ENCODE measurements at regions not wholly inside any gene's neighbourhood (a gene's known extent, or its start where the extent isn't known, plus 50 kb on each side); places are given as distances from the start of the nearest gene placed in this dataset.

GRCh38 chr7:156015237-156016020 is 203.2 kb upstream of the SHH start:
- FAIRE-seq = no peak

More at GRCh38 chr7:156015237-156016020, 203.2 kb upstream of the SHH start:
- Histone ChIP-seq H3K79me2 (ENCODE audit: control insufficient read depth, insufficient read depth, low read length) (no peaks in the 10 kb centered on the region), H3K9me3 (replicated peaks; ENCODE audit: control insufficient read depth, insufficient read depth, low read length) (no peaks in the 10 kb centered on the region), H3K36me3 (ENCODE audit: control insufficient read depth in 2 of 2, extremely low read depth in 1 of 2, insufficient read depth in 2 of 2, low read length in 2 of 2) (no peaks in the 10 kb centered on the region), H4K20me1 (replicated peaks; ENCODE audit: control insufficient read depth, extremely low read depth, insufficient read depth, low read length) (no peaks in the 10 kb centered on the region), H2AFZ (ENCODE audit: low read depth, low read length) (no peak overlapping the region), H3K9ac (replicated peaks; ENCODE audit: extremely low read depth, insufficient read depth, low read length) (no peak overlapping the region), H3K4me1 (ENCODE audit: control insufficient read depth, extremely low read depth, insufficient read depth, low read length) (no peaks in the 10 kb centered on the region), H3K9me1 (replicated peaks; ENCODE audit: control insufficient read depth, extremely low read depth, insufficient read depth, low read length) (no peaks in the 10 kb centered on the region), H3K4me3 (replicated peaks in 1 of 3; ENCODE audit: insufficient read depth in 1 of 3, low read depth in 1 of 3, low read length in 3 of 3) (no peak overlapping the region), H3K27ac (ENCODE audit: insufficient read depth, low read depth, low read length) (no peak overlapping the region), H3K27me3 (ENCODE audit: control insufficient read depth in 2 of 2, insufficient read depth in 2 of 2, low read length in 2 of 2) (no peaks in the 10 kb centered on the region), H3K4me2 (ENCODE audit: insufficient read depth, low read length) (no peak overlapping the region)
- ChIA-PET CTCF (no interaction called here), POLR2A (no interaction called here)
- no peak for DNase-seq (ENCODE audit: low read depth, low spot score)
- intact Hi-C loops (cut with micrococcal nuclease) (no loop called here), dilution Hi-C loops (cut with MboI; ENCODE audit: extremely low pct_ligation_motif_present, low sequenced_read_pairs) (no loop called here)
- BruUV-seq (replicated peaks) = no TSS peak
- TF ChIP-seq EZH2 (IDR thresholded peaks at IDR 0.05; ENCODE audit: borderline replicate concordance, low read depth, low read length, severe bottlenecking) (no peak), MAX (IDR thresholded peaks at IDR 0.05; ENCODE audit: insufficient read depth, insufficient read length) (no peak), GATA2 (IDR thresholded peaks at IDR 0.05; ENCODE audit: insufficient read depth, insufficient read length, low read depth, low read length) (no peak), FOS (IDR thresholded peaks at IDR 0.05; ENCODE audit: borderline replicate concordance, insufficient read depth, low read length) (no peak), MYC (IDR thresholded peaks at IDR 0.05; ENCODE audit: low read depth, low read length) (no peak), JUN (IDR thresholded peaks at IDR 0.05; ENCODE audit: borderline replicate concordance, insufficient read depth, insufficient read length, low read depth) (no peak), POLR2A (IDR thresholded peaks at IDR 0.05; ENCODE audit: low read depth, low read length) (no peak), POLR2AphosphoS5 (IDR thresholded peaks at IDR 0.05; ENCODE audit: insufficient read depth, low read depth, low read length) (no peak), CTCF (IDR thresholded peaks at IDR 0.05; ENCODE audit: extremely low read depth in 1 of 2, insufficient read depth in 1 of 2, low read depth in 1 of 2, low read length in 2 of 2) (no peak)
